ENCODE measurements at regions not wholly inside any gene's neighbourhood (a gene's known extent, or its start where the extent isn't known, plus 50 kb on each side); places are given as distances from the start of the nearest gene placed in this dataset.

- TF ChIP-seq, protein P1, sequence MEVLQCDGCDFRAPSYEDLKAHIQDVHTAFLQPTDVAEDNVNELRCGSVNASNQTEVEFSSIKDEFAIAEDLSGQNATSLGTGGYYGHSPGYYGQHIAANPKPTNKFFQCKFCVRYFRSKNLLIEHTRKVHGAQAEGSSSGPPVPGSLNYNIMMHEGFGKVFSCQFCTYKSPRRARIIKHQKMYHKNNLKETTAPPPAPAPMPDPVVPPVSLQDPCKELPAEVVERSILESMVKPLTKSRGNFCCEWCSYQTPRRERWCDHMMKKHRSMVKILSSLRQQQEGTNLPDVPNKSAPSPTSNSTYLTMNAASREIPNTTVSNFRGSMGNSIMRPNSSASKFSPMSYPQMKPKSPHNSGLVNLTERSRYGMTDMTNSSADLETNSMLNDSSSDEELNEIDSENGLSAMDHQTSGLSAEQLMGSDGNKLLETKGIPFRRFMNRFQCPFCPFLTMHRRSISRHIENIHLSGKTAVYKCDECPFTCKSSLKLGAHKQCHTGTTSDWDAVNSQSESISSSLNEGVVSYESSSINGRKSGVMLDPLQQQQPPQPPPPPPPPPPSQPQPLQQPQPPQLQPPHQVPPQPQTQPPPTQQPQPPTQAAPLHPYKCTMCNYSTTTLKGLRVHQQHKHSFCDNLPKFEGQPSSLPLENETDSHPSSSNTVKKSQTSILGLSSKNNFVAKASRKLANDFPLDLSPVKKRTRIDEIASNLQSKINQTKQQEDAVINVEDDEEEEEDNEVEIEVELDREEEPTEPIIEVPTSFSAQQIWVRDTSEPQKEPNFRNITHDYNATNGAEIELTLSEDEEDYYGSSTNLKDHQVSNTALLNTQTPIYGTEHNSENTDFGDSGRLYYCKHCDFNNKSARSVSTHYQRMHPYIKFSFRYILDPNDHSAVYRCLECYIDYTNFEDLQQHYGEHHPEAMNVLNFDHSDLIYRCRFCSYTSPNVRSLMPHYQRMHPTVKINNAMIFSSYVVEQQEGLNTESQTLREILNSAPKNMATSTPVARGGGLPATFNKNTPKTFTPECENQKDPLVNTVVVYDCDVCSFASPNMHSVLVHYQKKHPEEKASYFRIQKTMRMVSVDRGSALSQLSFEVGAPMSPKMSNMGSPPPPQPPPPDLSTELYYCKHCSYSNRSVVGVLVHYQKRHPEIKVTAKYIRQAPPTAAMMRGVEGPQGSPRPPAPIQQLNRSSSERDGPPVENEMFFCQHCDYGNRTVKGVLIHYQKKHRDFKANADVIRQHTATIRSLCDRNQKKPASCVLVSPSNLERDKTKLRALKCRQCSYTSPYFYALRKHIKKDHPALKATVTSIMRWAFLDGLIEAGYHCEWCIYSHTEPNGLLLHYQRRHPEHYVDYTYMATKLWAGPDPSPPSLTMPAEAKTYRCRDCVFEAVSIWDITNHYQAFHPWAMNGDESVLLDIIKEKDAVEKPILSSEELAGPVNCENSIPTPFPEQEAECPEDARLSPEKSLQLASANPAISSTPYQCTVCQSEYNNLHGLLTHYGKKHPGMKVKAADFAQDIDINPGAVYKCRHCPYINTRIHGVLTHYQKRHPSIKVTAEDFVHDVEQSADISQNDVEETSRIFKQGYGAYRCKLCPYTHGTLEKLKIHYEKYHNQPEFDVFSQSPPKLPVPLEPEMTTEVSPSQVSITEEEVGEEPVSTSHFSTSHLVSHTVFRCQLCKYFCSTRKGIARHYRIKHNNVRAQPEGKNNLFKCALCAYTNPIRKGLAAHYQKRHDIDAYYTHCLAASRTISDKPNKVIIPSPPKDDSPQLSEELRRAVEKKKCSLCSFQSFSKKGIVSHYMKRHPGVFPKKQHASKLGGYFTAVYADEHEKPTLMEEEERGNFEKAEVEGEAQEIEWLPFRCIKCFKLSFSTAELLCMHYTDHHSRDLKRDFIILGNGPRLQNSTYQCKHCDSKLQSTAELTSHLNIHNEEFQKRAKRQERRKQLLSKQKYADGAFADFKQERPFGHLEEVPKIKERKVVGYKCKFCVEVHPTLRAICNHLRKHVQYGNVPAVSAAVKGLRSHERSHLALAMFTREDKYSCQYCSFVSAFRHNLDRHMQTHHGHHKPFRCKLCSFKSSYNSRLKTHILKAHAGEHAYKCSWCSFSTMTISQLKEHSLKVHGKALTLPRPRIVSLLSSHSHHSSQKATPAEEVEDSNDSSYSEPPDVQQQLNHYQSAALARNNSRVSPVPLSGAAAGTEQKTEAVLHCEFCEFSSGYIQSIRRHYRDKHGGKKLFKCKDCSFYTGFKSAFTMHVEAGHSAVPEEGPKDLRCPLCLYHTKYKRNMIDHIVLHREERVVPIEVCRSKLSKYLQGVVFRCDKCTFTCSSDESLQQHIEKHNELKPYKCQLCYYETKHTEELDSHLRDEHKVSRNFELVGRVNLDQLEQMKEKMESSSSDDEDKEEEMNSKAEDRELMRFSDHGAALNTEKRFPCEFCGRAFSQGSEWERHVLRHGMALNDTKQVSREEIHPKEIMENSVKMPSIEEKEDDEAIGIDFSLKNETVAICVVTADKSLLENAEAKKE (CRISPR knock-in tag; IDR thresholded peaks at IDR 0.05): no peak
- no peak for TF ChIP-seq NANOG (IDR thresholded peaks at IDR 0.05; ENCODE audit: borderline replicate concordance)
- no peak for TF ChIP-seq JUNB (IDR thresholded peaks at IDR 0.05; ENCODE audit: unreplicated experiment)
Measured at GRCh38 chr5:112084149-112084548, 327.2 kb upstream of the NREP start (continued).

DNA sequence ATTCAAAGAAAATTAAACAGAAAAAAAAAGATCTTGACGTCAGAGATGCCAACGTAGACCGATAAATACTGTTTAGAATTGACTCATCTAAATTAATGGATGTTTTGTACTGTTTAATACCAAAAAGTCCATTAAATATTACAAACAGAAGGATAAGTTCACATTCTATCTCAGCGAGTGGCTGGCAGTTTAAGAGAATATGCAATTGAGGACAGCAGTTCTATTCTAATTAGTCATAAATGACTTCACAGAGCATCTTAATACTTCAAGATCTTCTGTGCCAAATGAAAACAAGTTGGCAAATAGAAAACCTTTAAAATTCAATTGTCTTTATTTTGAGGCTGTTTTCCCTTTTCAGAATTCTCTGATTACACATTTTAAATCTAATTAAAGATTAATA is 326.6 kb upstream of the NREP start:
- H2AFZ ChIP-seq: no peak overlapping the region
- H3K36me3 ChIP-seq (ENCODE audit: insufficient read depth): no peaks in the 10 kb centered on the region
- Mint-ChIP-seq H3K4me3 (no peak overlapping the region), H3K9me3 (no peaks in the 10 kb centered on the region), H3K27me3 (ENCODE audit: insufficient read depth, low read depth, poor library complexity) (no peaks in the 10 kb centered on the region), H3K4me1 (no peaks in the 10 kb centered on the region), H3K36me3 (ENCODE audit: low read depth) (no peaks in the 10 kb centered on the region), H3K27ac (no peak overlapping the region)
- H4K20me1 ChIP-seq (replicated peaks; ENCODE audit: insufficient read depth): no peaks in the 10 kb centered on the region
- H3K79me2 ChIP-seq (replicated peaks; ENCODE audit: insufficient read depth): no peaks in the 10 kb centered on the region
- no peaks in the 10 kb centered on the region for H3K27me3 ChIP-seq (ENCODE audit: insufficient read depth)
- no peak overlapping the region for H3K27ac ChIP-seq (ENCODE audit: low read depth)
- H3K9me2 ChIP-seq (ENCODE audit: insufficient read depth): no peaks in the 10 kb centered on the region
- no peak overlapping the region for H3K4me3 ChIP-seq
- H3F3A ChIP-seq (replicated peaks; ENCODE audit: low read depth): no peaks in the 10 kb centered on the region
- no peak for ATAC-seq
- no peak for DNase-seq (ENCODE audit: low spot score)
- H3K4me2 ChIP-seq: no peak overlapping the region
- H3K4me1 ChIP-seq (ENCODE audit: insufficient read depth): no peaks in the 10 kb centered on the region
- TF ChIP-seq ZNF114 (CRISPR knock-in tag; IDR thresholded peaks at IDR 0.05): no peak
- TF ChIP-seq, protein P1 (CRISPR knock-in tag; IDR thresholded peaks at IDR 0.05): no peak
- TF ChIP-seq CREB1 (CRISPR knock-in tag; IDR thresholded peaks at IDR 0.05; ENCODE audit: low read depth): no peak
- TF ChIP-seq POLR2AphosphoS5 (IDR thresholded peaks at IDR 0.05; ENCODE audit: low read depth): no peak
- TF ChIP-seq, protein P2, sequence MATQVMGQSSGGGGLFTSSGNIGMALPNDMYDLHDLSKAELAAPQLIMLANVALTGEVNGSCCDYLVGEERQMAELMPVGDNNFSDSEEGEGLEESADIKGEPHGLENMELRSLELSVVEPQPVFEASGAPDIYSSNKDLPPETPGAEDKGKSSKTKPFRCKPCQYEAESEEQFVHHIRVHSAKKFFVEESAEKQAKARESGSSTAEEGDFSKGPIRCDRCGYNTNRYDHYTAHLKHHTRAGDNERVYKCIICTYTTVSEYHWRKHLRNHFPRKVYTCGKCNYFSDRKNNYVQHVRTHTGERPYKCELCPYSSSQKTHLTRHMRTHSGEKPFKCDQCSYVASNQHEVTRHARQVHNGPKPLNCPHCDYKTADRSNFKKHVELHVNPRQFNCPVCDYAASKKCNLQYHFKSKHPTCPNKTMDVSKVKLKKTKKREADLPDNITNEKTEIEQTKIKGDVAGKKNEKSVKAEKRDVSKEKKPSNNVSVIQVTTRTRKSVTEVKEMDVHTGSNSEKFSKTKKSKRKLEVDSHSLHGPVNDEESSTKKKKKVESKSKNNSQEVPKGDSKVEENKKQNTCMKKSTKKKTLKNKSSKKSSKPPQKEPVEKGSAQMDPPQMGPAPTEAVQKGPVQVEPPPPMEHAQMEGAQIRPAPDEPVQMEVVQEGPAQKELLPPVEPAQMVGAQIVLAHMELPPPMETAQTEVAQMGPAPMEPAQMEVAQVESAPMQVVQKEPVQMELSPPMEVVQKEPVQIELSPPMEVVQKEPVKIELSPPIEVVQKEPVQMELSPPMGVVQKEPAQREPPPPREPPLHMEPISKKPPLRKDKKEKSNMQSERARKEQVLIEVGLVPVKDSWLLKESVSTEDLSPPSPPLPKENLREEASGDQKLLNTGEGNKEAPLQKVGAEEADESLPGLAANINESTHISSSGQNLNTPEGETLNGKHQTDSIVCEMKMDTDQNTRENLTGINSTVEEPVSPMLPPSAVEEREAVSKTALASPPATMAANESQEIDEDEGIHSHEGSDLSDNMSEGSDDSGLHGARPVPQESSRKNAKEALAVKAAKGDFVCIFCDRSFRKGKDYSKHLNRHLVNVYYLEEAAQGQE (IDR thresholded peaks at IDR 0.05; ENCODE audit: unreplicated experiment): no peak

Measured in GM23338 (cell line).